ENCODE measurements at regions not wholly inside any gene's neighbourhood (a gene's known extent, or its start where the extent isn't known, plus 50 kb on each side); places are given as distances from the start of the nearest gene placed in this dataset.

- no peak overlapping the region for H2AFZ ChIP-seq (ENCODE audit: low read depth, low read length, severe bottlenecking)
- no peaks in the 10 kb centered on the region for H3K36me3 ChIP-seq (ENCODE audit: low read length)
- H3K79me2 ChIP-seq (ENCODE audit: insufficient read depth, low read length) = no peaks in the 10 kb centered on the region
- H3K9ac ChIP-seq (ENCODE audit: low read length) = no peak overlapping the region
- H3K4me3 ChIP-seq (ENCODE audit: insufficient read depth, low read length, poor library complexity, severe bottlenecking) = no peak overlapping the region
- no peaks in the 10 kb centered on the region for H3F3A ChIP-seq (ENCODE audit: insufficient read depth)
- H3K4me2 ChIP-seq (ENCODE audit: low read depth, low read length, poor library complexity, severe bottlenecking) = no peak overlapping the region
- no peaks in the 10 kb centered on the region for H4K20me1 ChIP-seq (ENCODE audit: low read depth, low read length)
- no peaks in the 10 kb centered on the region for H3K9me3 ChIP-seq (ENCODE audit: insufficient read depth, low read length)
- TF ChIP-seq EZH2phosphoT487 (conservative IDR thresholded peaks at IDR 0.05; ENCODE audit: low read length) (no peak), CTCF (IDR thresholded peaks at IDR 0.05; ENCODE audit: insufficient read depth, low read length, poor library complexity, severe bottlenecking) (no peak)
- H3K9me2 ChIP-seq (replicated peaks; ENCODE audit: insufficient read depth, low read length) = no peaks in the 10 kb centered on the region
- no peak overlapping the region for H3K27ac ChIP-seq (ENCODE audit: low read depth, low read length)
- no peaks in the 10 kb centered on the region for H3K27me3 ChIP-seq (ENCODE audit: low read length)
These were observed 469.9 kb upstream of the SMIM21 start for GRCh38 chr18:75897386-75897785.

DNA sequence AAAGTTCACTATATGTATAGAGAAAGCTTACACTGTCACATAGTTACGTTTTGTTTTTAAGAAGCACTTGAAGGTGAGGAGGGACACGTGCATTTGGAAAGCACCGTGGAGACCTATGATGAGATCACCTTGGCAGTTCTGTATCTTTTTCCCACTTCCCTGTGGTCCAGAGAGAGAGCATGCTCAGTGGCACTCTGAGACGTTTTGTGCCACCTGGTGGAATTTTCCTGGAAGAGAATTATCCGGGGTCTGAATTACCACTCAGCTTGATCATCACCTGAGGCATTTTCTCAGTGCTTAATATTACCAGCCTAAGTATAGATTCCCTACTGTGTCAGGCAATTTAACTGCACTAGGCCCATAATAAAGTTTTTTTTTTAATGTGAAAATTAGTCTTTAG is 469.4 kb upstream of the SMIM21 start:
- Histone ChIP-seq H3K27me3 (ENCODE audit: low read length) (no peaks in the 10 kb centered on the region), H3K27ac (ENCODE audit: low read depth, low read length) (no peak overlapping the region), H3K36me3 (ENCODE audit: low read length) (no peaks in the 10 kb centered on the region), H3F3A (ENCODE audit: insufficient read depth) (no peaks in the 10 kb centered on the region), H3K9me3 (ENCODE audit: insufficient read depth, low read length) (no peaks in the 10 kb centered on the region), H4K20me1 (ENCODE audit: low read depth, low read length) (no peaks in the 10 kb centered on the region), H3K4me2 (ENCODE audit: low read depth, low read length, poor library complexity, severe bottlenecking) (no peak overlapping the region), H3K79me2 (ENCODE audit: insufficient read depth, low read length) (no peaks in the 10 kb centered on the region), H3K9ac (ENCODE audit: low read length) (no peak overlapping the region), H3K9me2 (replicated peaks; ENCODE audit: insufficient read depth, low read length) (no peaks in the 10 kb centered on the region), H2AFZ (ENCODE audit: low read depth, low read length, severe bottlenecking) (no peak overlapping the region), H3K4me3 (ENCODE audit: insufficient read depth, low read length, poor library complexity, severe bottlenecking) (no peak overlapping the region)
- no peak for TF ChIP-seq CTCF (IDR thresholded peaks at IDR 0.05; ENCODE audit: insufficient read depth, low read length, poor library complexity, severe bottlenecking)
- no peak for TF ChIP-seq EZH2phosphoT487 (conservative IDR thresholded peaks at IDR 0.05; ENCODE audit: low read length)

DNA sequence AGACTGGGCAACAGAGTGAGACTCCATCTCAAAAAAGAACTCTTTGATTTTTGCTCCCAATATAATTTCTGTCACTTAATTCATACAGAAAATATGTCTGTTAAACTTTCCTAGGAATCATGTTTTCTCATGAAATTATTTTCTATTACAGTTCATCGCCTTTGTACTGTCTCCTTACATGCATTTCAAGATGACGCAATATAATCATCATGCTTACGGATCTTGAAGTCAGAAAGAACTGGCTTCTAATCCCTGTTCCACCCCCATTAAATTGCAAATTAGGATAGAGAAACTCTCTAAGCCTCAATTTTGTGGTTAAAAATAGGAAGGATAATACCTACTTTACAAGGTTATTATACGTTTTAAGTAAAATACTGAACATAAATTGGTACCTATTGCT is 467.6 kb upstream of the SMIM21 start:
- Histone ChIP-seq H3K27me3 (ENCODE audit: low read length) (no peaks in the 10 kb centered on the region), H3K9ac (ENCODE audit: low read length) (no peak overlapping the region), H3K9me2 (replicated peaks; ENCODE audit: insufficient read depth, low read length) (no peaks in the 10 kb centered on the region), H3K27ac (ENCODE audit: low read depth, low read length) (no peak overlapping the region), H3K79me2 (ENCODE audit: insufficient read depth, low read length) (no peaks in the 10 kb centered on the region), H3K36me3 (ENCODE audit: low read length) (no peaks in the 10 kb centered on the region), H2AFZ (ENCODE audit: low read depth, low read length, severe bottlenecking) (no peak overlapping the region), H4K20me1 (ENCODE audit: low read depth, low read length) (no peaks in the 10 kb centered on the region), H3K4me3 (ENCODE audit: insufficient read depth, low read length, poor library complexity, severe bottlenecking) (no peak overlapping the region), H3K9me3 (ENCODE audit: insufficient read depth, low read length) (no peaks in the 10 kb centered on the region), H3F3A (ENCODE audit: insufficient read depth) (no peaks in the 10 kb centered on the region), H3K4me2 (ENCODE audit: low read depth, low read length, poor library complexity, severe bottlenecking) (no peak overlapping the region)
- TF ChIP-seq EZH2phosphoT487 (conservative IDR thresholded peaks at IDR 0.05; ENCODE audit: low read length) = no peak
- TF ChIP-seq CTCF (IDR thresholded peaks at IDR 0.05; ENCODE audit: insufficient read depth, low read length, poor library complexity, severe bottlenecking) = no peak

DNA sequence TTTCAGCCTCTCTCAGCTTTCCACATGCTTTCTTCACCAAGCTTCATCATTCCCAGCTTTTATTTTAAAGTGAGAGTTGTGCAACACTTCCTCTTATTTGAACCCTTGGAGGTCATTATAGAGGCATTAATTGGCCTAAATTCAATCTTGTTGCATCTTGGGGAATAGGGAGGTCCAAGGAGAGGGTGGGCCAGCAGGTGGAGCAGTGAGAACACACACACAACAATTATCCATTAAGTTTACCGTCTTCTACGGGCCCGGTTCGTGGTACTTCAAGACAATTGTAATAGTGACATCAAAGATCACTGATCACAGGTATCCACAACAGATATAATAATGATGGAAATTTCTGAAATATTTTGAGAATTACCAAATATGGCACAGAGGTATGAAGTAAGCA is 457.2 kb upstream of the SMIM21 start:
- no peak overlapping the region for H3K4me2 ChIP-seq (ENCODE audit: low read depth, low read length, poor library complexity, severe bottlenecking)
- H2AFZ ChIP-seq (ENCODE audit: low read depth, low read length, severe bottlenecking) = no peak overlapping the region
- no peak overlapping the region for H3K9ac ChIP-seq (ENCODE audit: low read length)
- no peaks in the 10 kb centered on the region for H3K27me3 ChIP-seq (ENCODE audit: low read length)
- no peaks in the 10 kb centered on the region for H3K79me2 ChIP-seq (ENCODE audit: insufficient read depth, low read length)
- no peaks in the 10 kb centered on the region for H3K36me3 ChIP-seq (ENCODE audit: low read length)
- no peaks in the 10 kb centered on the region for H3K9me2 ChIP-seq (replicated peaks; ENCODE audit: insufficient read depth, low read length)
- H3K4me3 ChIP-seq (ENCODE audit: insufficient read depth, low read length, poor library complexity, severe bottlenecking) = no peak overlapping the region
- TF ChIP-seq CTCF (IDR thresholded peaks at IDR 0.05; ENCODE audit: insufficient read depth, low read length, poor library complexity, severe bottlenecking) (no peak), EZH2phosphoT487 (conservative IDR thresholded peaks at IDR 0.05; ENCODE audit: low read length) (no peak)
- no peaks in the 10 kb centered on the region for H3K9me3 ChIP-seq (ENCODE audit: insufficient read depth, low read length)
- no peaks in the 10 kb centered on the region for H3F3A ChIP-seq (ENCODE audit: insufficient read depth)
- H4K20me1 ChIP-seq (ENCODE audit: low read depth, low read length) = no peaks in the 10 kb centered on the region
- H3K27ac ChIP-seq (ENCODE audit: low read depth, low read length) = no peak overlapping the region
